Panc1 (cell line): ENCODE measurements at regions not wholly inside any gene's neighbourhood (a gene's known extent, or its start where the extent isn't known, plus 50 kb on each side); places are given as distances from the start of the nearest gene placed in this dataset.
"Not testable (repeated sequence)": the region's sequence is repeated elsewhere in the genome, so short reads cannot be mapped to it uniquely, and the experiment has no call there.

Experiments
- ATAC-seq: fragments of 200-7000 bp; cut with Tn5 transposase; 2 replicates; pipeline ENCODE4 v1.9.1; 2020; ENCODE audit warnings: mild to moderate bottlenecking, moderate library complexity
- BruUV-seq: library from RNA; stranded (reverse); fragments of 400-500 nt; replicated peaks from 2 replicates; lab custom pipeline; 2021; lab: Mats Ljungman, UMichigan
- CTCF ChIA-PET: fragments of 300-600 bp; sonication (Branson Sonifier 250); formaldehyde crosslinking; loops from one replicate; lab custom pipeline; 2022; ENCODE audit warnings: antibody characterized with exemption; lab: Charles Lee
- POLR2A ChIA-PET: fragments of 300-600 bp; sonication (Branson Sonifier 250); formaldehyde crosslinking; loops from one replicate; lab custom pipeline; 2022; ENCODE audit warnings: antibody characterized with exemption; lab: Charles Lee
- DNase-seq: peaks from one replicate; pipeline ENCODE4 v3.0.0-alpha.2; 2010; ENCODE audit warnings: low read depth, low spot score
- H3K27ac ChIP-seq: 2 replicates; pipeline ENCODE4 v1.5.1; 2011; ENCODE audit warnings: mild to moderate bottlenecking, low read length, inconsistent platforms
- H3K27me3 ChIP-seq: fragments of 200-500 bp; sonication (Bioruptor generic); 2 replicates; pipeline ENCODE4 v1.6.0; 2014; ENCODE audit warnings: low read length, inconsistent platforms; ENCODE audit not compliant: control insufficient read depth, insufficient read depth
- H3K36me3 ChIP-seq: fragments of 200-500 bp; sonication (Bioruptor generic); 2 replicates; pipeline ENCODE4 v1.5.1; 2014; ENCODE audit warnings: inconsistent platforms, mild to moderate bottlenecking, low read length, moderate library complexity; ENCODE audit not compliant: control insufficient read depth, insufficient read depth
- H3K4me1 ChIP-seq: 2 replicates; pipeline ENCODE4 v1.5.1; 2011; ENCODE audit warnings: inconsistent platforms, mild to moderate bottlenecking, low read length, moderate library complexity; ENCODE audit not compliant: control insufficient read depth, insufficient read depth
- H3K4me3 ChIP-seq, 2 experiments: 2 replicates each; pipeline ENCODE4 v1.5.1; 2011 to 2012; ENCODE audit warnings: low read depth in 2 of 2, low read length in 2 of 2, mild to moderate bottlenecking in 2 of 2, inconsistent platforms in 1 of 2, moderate library complexity in 1 of 2
- H3K9me3 ChIP-seq: fragments of 200-500 bp; sonication (Bioruptor generic); 2 replicates; pipeline ENCODE4 v1.5.1; 2014; ENCODE audit warnings: low read depth, mild to moderate bottlenecking, inconsistent platforms, low read length, moderate library complexity; ENCODE audit not compliant: control insufficient read depth, insufficient read depth
- in situ Hi-C: cut with HindIII; loops from 2 replicates; pipeline ENCODE4 v1.10.0; 2016; ENCODE audit warnings: low sequenced_read_pairs, low pct_unique_long_range_greater_than_20kb
- intact Hi-C: fragments of 100-400 bp; cut with micrococcal nuclease; formaldehyde crosslinking; loops from one replicate; pipeline ENCODE4 v1.10.0; 2022; ENCODE audit not compliant: unreplicated experiment

DNA sequence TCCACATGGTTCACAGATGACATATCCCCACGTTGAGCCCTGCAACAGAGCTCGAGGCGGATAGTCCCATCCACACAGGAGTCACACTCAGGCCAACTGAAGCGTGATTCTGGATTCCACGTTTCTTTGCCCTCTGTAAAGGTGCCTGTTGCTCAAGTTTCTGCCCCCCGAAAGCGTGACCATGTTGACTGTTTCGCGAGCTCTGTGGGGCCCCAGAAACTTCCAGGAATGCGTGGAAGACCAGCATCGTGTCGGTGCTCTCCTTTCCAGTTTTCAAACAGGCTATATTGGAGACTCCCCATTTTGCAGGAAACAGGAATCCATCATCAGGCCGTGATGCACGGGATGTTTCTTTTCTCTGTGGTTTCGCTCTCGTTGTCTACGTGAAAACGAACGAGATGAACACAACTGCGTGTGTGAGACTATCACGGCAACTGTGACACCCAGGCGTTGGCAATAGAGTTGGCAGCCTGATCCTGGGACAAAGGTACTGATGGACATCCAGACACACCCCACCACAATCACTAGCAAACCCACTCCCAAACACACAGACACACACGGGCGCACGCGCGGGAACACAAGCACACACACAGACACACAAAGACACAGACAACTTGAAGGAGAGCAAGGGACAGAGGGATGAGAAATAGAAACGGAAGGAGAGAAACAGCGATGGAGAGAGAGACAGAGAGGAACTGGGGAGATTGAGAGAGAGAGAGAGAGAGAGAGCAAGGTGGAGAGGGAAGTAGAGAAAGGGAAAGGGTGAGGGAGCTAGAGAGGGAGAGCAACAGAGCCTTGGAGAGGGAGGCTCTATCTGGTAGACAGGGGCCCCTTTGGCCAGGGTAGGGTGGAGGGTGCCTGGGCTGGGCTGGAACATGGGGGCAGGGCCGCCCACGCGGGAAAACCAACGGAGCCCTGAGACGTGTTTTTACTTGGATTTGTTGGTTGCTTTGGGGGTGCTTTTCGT is 1609.3 kb downstream of the SPATA31A7 start:
- ATAC-seq, CTCF ChIA-PET, H3K27ac ChIP-seq, H3K9me3 ChIP-seq, H3K4me1 ChIP-seq, intact Hi-C loops, POLR2A ChIA-PET, H3K36me3 ChIP-seq, DNase-seq, in situ Hi-C loops, H3K4me3 ChIP-seq, H3K27me3 ChIP-seq: not testable (repeated sequence)
- TSS peak; percentile 89 for BruUV-seq

GRCh38 chr9:62799851-62800371 is 1610.1 kb downstream of the SPATA31A7 start:
- H3K4me3 ChIP-seq, result peak overlapping the region in 1 of 2 experiments; percentile 11; a peak in 1 of 4 replicates
- H3K27ac ChIP-seq, DNase-seq, POLR2A ChIA-PET, CTCF ChIA-PET, H3K36me3 ChIP-seq, H3K9me3 ChIP-seq, intact Hi-C loops, in situ Hi-C loops, ATAC-seq, H3K4me1 ChIP-seq, BruUV-seq, H3K27me3 ChIP-seq: not testable (repeated sequence)

- POLR2A ChIA-PET, in situ Hi-C loops: not testable (repeated sequence)
Observed at GRCh38 chr9:62800451-62801371, 1610.9 kb downstream of the SPATA31A7 start.

DNA sequence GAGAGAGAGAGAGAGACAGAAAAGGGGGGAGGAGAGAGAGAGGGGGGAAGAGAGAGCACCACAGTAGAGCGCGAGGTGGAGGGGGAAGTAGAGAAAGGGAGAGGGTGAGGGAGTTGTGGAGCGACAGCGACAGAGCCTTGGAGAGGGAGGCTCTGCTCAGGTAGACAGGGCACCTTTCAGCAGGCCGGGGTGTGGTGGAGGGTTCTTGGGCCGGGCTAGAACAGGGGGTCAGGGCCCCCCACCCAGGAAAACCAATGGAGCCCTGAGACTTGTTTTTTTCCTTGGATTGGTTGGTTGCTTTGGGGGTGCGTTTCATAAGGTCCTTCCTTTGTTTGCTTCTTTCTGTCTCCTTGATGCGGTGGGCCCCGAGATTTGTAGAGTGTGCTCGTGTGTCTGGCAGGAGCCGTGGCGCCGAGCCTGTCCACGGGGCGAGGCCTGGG is 1611.6 kb downstream of the SPATA31A7 start:
- H3K27ac ChIP-seq, POLR2A ChIA-PET, CTCF ChIA-PET, ATAC-seq, H3K36me3 ChIP-seq, in situ Hi-C loops, H3K27me3 ChIP-seq, intact Hi-C loops, H3K9me3 ChIP-seq, BruUV-seq, DNase-seq, H3K4me1 ChIP-seq: not testable (repeated sequence)
- H3K4me3 ChIP-seq, result peak overlapping the region in 1 of 2 experiments; percentile 41; a peak in 1 of 4 replicates

More at GRCh38 chr9:62800451-62801371, 1610.9 kb downstream of the SPATA31A7 start:
- intact Hi-C loops, CTCF ChIA-PET, H3K27me3 ChIP-seq, H3K36me3 ChIP-seq, BruUV-seq, DNase-seq, ATAC-seq, H3K4me1 ChIP-seq, H3K27ac ChIP-seq, H3K9me3 ChIP-seq: not testable (repeated sequence)
- H3K4me3 ChIP-seq, result peak overlapping the region in 1 of 2 experiments; percentile 11; a peak in 1 of 4 replicates

- H3K27ac ChIP-seq, H3K27me3 ChIP-seq, intact Hi-C loops, in situ Hi-C loops, DNase-seq, H3K4me1 ChIP-seq, H3K36me3 ChIP-seq, CTCF ChIA-PET, POLR2A ChIA-PET, H3K9me3 ChIP-seq, BruUV-seq: not testable (repeated sequence)
- peak overlapping the region; percentile 39 to 41 for H3K4me3 ChIP-seq
- peak; percentile 100 for ATAC-seq
Observed at GRCh38 chr9:62801961-62802718, 1612.3 kb downstream of the SPATA31A7 start.

DNA sequence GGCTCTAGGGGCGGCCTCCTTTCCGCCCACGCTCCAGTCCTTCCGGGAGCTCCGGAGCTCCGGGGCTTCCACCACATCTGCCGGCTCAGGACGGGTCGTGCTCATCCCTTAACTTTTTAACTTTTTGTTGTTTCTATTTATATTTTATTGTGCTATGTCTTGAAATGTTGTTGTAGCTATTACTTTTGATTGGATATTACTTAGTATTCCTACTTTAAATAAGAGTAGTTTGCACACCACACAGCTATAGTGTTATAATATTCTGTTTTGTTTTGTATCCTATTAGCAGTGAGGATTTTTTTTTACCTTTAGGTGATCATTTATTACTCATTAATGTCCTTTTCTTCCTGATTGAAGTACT is 1612.9 kb downstream of the SPATA31A7 start:
- H3K4me3 ChIP-seq, result peak overlapping the region; percentile 39 to 41
- H3K36me3 ChIP-seq, DNase-seq, ATAC-seq, in situ Hi-C loops, intact Hi-C loops, BruUV-seq, CTCF ChIA-PET, POLR2A ChIA-PET, H3K9me3 ChIP-seq, H3K27ac ChIP-seq, H3K4me1 ChIP-seq, H3K27me3 ChIP-seq: not testable (repeated sequence)
